WTC11 (cell line): ENCODE measurements at regions not wholly inside any gene's neighbourhood (a gene's known extent, or its start where the extent isn't known, plus 50 kb on each side); places are given as distances from the start of the nearest gene placed in this dataset.

Experiments used
- ZNF416 ChIP-seq: fragments of 250-450 bp; sonication (Bioruptor Pico); IDR thresholded peaks from 2 replicates; pipeline ENCODE4 v1.9.0; 2021; ENCODE audit warnings: mild to moderate bottlenecking, inconsistent platforms
- TF ChIP-seq, protein P1 (sequence below): sonication (generic); formaldehyde crosslinking; conservative IDR thresholded peaks from 2 replicates; pipeline ENCODE4 v1.8.1; 2023; ENCODE audit warnings: mild to moderate bottlenecking, low read depth, missing genetic modification reagents, moderate library complexity

DNA sequence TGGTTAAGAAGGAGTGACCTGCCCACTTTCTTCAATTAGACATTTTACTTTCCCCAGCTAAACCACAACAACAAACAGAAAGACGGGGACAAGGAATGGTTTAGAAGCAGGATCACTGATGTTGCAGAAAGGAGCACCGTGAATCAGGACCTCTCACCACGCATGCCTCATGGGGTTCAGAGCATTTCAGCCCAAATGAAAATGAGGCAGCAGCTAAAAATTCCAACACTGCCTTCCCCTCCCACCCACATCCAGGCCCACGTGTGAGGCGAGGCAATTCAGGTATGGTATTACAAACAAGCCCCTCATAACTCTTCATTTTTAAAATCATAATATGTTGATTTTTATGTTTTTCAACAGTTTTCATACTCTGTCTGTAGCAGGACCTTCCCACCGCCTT is 194.1 kb upstream of the ARID1B start:
- TF ChIP-seq ZNF416 (CRISPR knock-in tag): no peak
- TF ChIP-seq, protein P1, sequence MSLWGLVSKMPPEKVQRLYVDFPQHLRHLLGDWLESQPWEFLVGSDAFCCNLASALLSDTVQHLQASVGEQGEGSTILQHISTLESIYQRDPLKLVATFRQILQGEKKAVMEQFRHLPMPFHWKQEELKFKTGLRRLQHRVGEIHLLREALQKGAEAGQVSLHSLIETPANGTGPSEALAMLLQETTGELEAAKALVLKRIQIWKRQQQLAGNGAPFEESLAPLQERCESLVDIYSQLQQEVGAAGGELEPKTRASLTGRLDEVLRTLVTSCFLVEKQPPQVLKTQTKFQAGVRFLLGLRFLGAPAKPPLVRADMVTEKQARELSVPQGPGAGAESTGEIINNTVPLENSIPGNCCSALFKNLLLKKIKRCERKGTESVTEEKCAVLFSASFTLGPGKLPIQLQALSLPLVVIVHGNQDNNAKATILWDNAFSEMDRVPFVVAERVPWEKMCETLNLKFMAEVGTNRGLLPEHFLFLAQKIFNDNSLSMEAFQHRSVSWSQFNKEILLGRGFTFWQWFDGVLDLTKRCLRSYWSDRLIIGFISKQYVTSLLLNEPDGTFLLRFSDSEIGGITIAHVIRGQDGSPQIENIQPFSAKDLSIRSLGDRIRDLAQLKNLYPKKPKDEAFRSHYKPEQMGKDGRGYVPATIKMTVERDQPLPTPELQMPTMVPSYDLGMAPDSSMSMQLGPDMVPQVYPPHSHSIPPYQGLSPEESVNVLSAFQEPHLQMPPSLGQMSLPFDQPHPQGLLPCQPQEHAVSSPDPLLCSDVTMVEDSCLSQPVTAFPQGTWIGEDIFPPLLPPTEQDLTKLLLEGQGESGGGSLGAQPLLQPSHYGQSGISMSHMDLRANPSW (CRISPR knock-in tag): no peak
